Mammary epithelial cell (primary cell): ENCODE measurements at regions not wholly inside any gene's neighbourhood (a gene's known extent, or its start where the extent isn't known, plus 50 kb on each side); places are given as distances from the start of the nearest gene placed in this dataset.

Source experiments
- CTCF ChIP-seq, 2 donors: IDR thresholded peaks in 1 of 2; conservative IDR thresholded peaks in 1 of 2; 2 replicates each; pipeline ENCODE4 v1.5.1; 2011 to 2012; ENCODE audit warnings: inconsistent platforms in 2 of 2, low read length in 2 of 2, mild to moderate bottlenecking in 2 of 2, control low read depth in 1 of 2, low read depth in 1 of 2; ENCODE audit not compliant: insufficient read depth in 1 of 2; ENCODE audit errors: extremely low read depth in 1 of 2
- EZH2 ChIP-seq: IDR thresholded peaks from 2 replicates; pipeline ENCODE4 v1.6.1; 2012; ENCODE audit warnings: low read length, inconsistent platforms, borderline replicate concordance

GRCh38 chr3:153539263-153539662 is 377.2 kb downstream of the RAP2B start:
- TF ChIP-seq EZH2 (no peak), CTCF (conservative IDR thresholded peaks at IDR 0.05 in 1 of 2, IDR thresholded peaks at IDR 0.05 in 1 of 2; ENCODE audit: extremely low read depth in 1 of 2, insufficient read depth in 1 of 2, low read depth in 1 of 2, low read length in 2 of 2) (no peak)
